G401 (cell line): ENCODE measurements at regions not wholly inside any gene's neighbourhood (a gene's known extent, or its start where the extent isn't known, plus 50 kb on each side); places are given as distances from the start of the nearest gene placed in this dataset.
"Not testable (repeated sequence)": the region's sequence is repeated elsewhere in the genome, so short reads cannot be mapped to it uniquely, and the experiment has no call there.

Source experiments
- DNase-seq: peaks from one replicate; pipeline ENCODE4 v3.0.0-alpha.2; 2015; ENCODE audit warnings: low spot score
- in situ Hi-C: cut with HindIII; loops from 2 replicates; pipeline ENCODE4 v1.10.0; 2016; ENCODE audit warnings: low sequenced_read_pairs, mixed read lengths

- in situ Hi-C loops = no loop called here
- no peak for DNase-seq
These were observed 525.4 kb upstream of the TLE4 start for GRCh38 chr9:79046401-79046800.

GRCh38 chr9:79049371-79049770 lies 522.4 kb upstream of the TLE4 start:
- DNase-seq = no peak
- in situ Hi-C loops = no loop called here

GRCh38 chr9:79053598-79053997 lies 518.2 kb upstream of the TLE4 start:
- no peak for DNase-seq
- in situ Hi-C loops = no loop called here

- in situ Hi-C loops = no loop called here
- no peak for DNase-seq
These were observed 517.3 kb upstream of the TLE4 start for GRCh38 chr9:79054500-79054899.

GRCh38 chr9:79056041-79056440 lies 515.7 kb upstream of the TLE4 start:
- in situ Hi-C loops = no loop called here
- DNase-seq = no peak

- no peak for DNase-seq
- in situ Hi-C loops = no loop called here
These were observed 514.2 kb upstream of the TLE4 start for GRCh38 chr9:79057576-79057975.

- in situ Hi-C loops = no loop called here
- DNase-seq = no peak
These were observed 511.0 kb upstream of the TLE4 start for GRCh38 chr9:79060766-79061165.

GRCh38 chr9:79061752-79062616 lies 509.8 kb upstream of the TLE4 start:
- no peak for DNase-seq
- in situ Hi-C loops = no loop called here

GRCh38 chr9:79073201-79073600 lies 498.6 kb upstream of the TLE4 start:
- DNase-seq = no peak
- in situ Hi-C loops = no loop called here

GRCh38 chr9:79080536-79080935 lies 491.2 kb upstream of the TLE4 start:
- in situ Hi-C loops = no loop called here
- no peak for DNase-seq

- in situ Hi-C loops = no loop called here
- no peak for DNase-seq
These were observed 488.1 kb upstream of the TLE4 start for GRCh38 chr9:79083621-79084020.

GRCh38 chr9:79087133-79087532 lies 484.6 kb upstream of the TLE4 start:
- in situ Hi-C loops = no loop called here
- DNase-seq = no peak

GRCh38 chr9:79089054-79089560 lies 482.7 kb upstream of the TLE4 start:
- no peak for DNase-seq
- in situ Hi-C loops = no loop called here

- in situ Hi-C loops, DNase-seq: not testable (repeated sequence)
These were observed 481.9 kb upstream of the TLE4 start for GRCh38 chr9:79089851-79090250.

- in situ Hi-C loops = not testable (repeated sequence)
These were observed 468.5 kb upstream of the TLE4 start for GRCh38 chr9:79103257-79103656.

GRCh38 chr9:79104216-79104615 lies 467.5 kb upstream of the TLE4 start:
- no peak for DNase-seq
- in situ Hi-C loops = no loop called here

More at GRCh38 chr9:79103257-79103656, 468.5 kb upstream of the TLE4 start:
- DNase-seq = not testable (repeated sequence)

- in situ Hi-C loops = no loop called here
- DNase-seq = no peak
These were observed 466.8 kb upstream of the TLE4 start for GRCh38 chr9:79104951-79105350.

- in situ Hi-C loops = no loop called here
- DNase-seq = no peak
These were observed 463.7 kb upstream of the TLE4 start for GRCh38 chr9:79107911-79108676.

GRCh38 chr9:79111653-79112052 lies 460.1 kb upstream of the TLE4 start:
- in situ Hi-C loops = no loop called here

GRCh38 chr9:79115176-79115575 lies 456.6 kb upstream of the TLE4 start:
- in situ Hi-C loops = no loop called here
- no peak for DNase-seq

More at GRCh38 chr9:79111653-79112052, 460.1 kb upstream of the TLE4 start:
- DNase-seq = no peak
